HG03439 (cell line): ENCODE measurements at regions not wholly inside any gene's neighbourhood (a gene's known extent, or its start where the extent isn't known, plus 50 kb on each side); places are given as distances from the start of the nearest gene placed in this dataset.
"Not testable (repeated sequence)": the region's sequence is repeated elsewhere in the genome, so short reads cannot be mapped to it uniquely, and the experiment has no call there.

Source experiments
- ATAC-seq: cut with Tn5 transposase; IDR thresholded peaks from one replicate; pipeline ENCODE4 v1.9.1; 2021; ENCODE audit warnings: mild to moderate bottlenecking, moderate library complexity; ENCODE audit not compliant: unreplicated experiment

- no peak for ATAC-seq
Observed at GRCh38 chr12:131407221-131408035, 303.5 kb upstream of the SFSWAP start.

- ATAC-seq, result no peak
Observed at GRCh38 chr12:131408036-131408365, 302.9 kb upstream of the SFSWAP start.

- ATAC-seq, result no peak
Observed at GRCh38 chr12:131408484-131408883, 302.4 kb upstream of the SFSWAP start.

GRCh38 chr12:131409211-131409610 lies 301.7 kb upstream of the SFSWAP start:
- no peak for ATAC-seq

- ATAC-seq, result not testable (repeated sequence)
Observed at GRCh38 chr12:131411827-131412226, 299.1 kb upstream of the SFSWAP start.

GRCh38 chr12:131413006-131413405 lies 297.9 kb upstream of the SFSWAP start:
- no peak for ATAC-seq

- ATAC-seq, result no peak
Observed at GRCh38 chr12:131413471-131413870, 297.4 kb upstream of the SFSWAP start.

- not testable (repeated sequence) for ATAC-seq
Observed at GRCh38 chr12:131414155-131414922, 296.6 kb upstream of the SFSWAP start.

GRCh38 chr12:131415781-131416180 lies 295.1 kb upstream of the SFSWAP start:
- ATAC-seq, result no peak

GRCh38 chr12:131418121-131418520 lies 292.8 kb upstream of the SFSWAP start:
- ATAC-seq, result no peak

- no peak for ATAC-seq
Observed at GRCh38 chr12:131418884-131419283, 292.0 kb upstream of the SFSWAP start.

- ATAC-seq, result no peak
Observed at GRCh38 chr12:131420867-131421447, 289.9 kb upstream of the SFSWAP start.

- no peak for ATAC-seq
Observed at GRCh38 chr12:131421509-131422186, 289.2 kb upstream of the SFSWAP start.

- ATAC-seq, result no peak
Observed at GRCh38 chr12:131422187-131422520, 288.7 kb upstream of the SFSWAP start.

- no peak for ATAC-seq
Observed at GRCh38 chr12:131422744-131423143, 288.1 kb upstream of the SFSWAP start.

GRCh38 chr12:131424270-131424669 lies 286.6 kb upstream of the SFSWAP start:
- no peak for ATAC-seq

- no peak for ATAC-seq
Observed at GRCh38 chr12:131425112-131426075, 285.5 kb upstream of the SFSWAP start.

- ATAC-seq, result no peak
Observed at GRCh38 chr12:131428091-131428685, 282.7 kb upstream of the SFSWAP start.

- not testable (repeated sequence) for ATAC-seq
Observed at GRCh38 chr12:131429221-131429620, 281.7 kb upstream of the SFSWAP start.

GRCh38 chr12:131429697-131430096 lies 281.2 kb upstream of the SFSWAP start:
- not testable (repeated sequence) for ATAC-seq
